MM.1S (cell line): ENCODE measurements at regions not wholly inside any gene's neighbourhood (a gene's known extent, or its start where the extent isn't known, plus 50 kb on each side); places are given as distances from the start of the nearest gene placed in this dataset.

ENCODE experiments used
- DNase-seq: peaks from one replicate; pipeline ENCODE4 v3.0.0-alpha.2; 2015
- H2AFZ ChIP-seq: fragments of 300-600 bp; sonication (generic); 2 replicates; pipeline ENCODE4 v1.6.0; 2016; ENCODE audit warnings: antibody characterized with exemption, low read length
- H3F3A ChIP-seq: fragments of 300-600 bp; sonication (generic); 2 replicates; pipeline ENCODE4 v1.6.1; 2016; ENCODE audit warnings: mild to moderate bottlenecking, antibody characterized with exemption, low read length, moderate library complexity, mixed read lengths; ENCODE audit not compliant: insufficient read depth
- H3K27ac ChIP-seq: fragments of 300-600 bp; sonication (generic); 2 replicates; pipeline ENCODE4 v1.5.1; 2016; ENCODE audit warnings: mild to moderate bottlenecking, low read length
- H3K27me3 ChIP-seq: fragments of 300-600 bp; sonication (generic); replicated peaks from 2 replicates; pipeline ENCODE4 v1.6.0; 2016; ENCODE audit warnings: low read length; ENCODE audit not compliant: insufficient read depth
- H3K36me3 ChIP-seq: fragments of 300-600 bp; sonication (generic); replicated peaks from 2 replicates; pipeline ENCODE4 v1.6.1; 2016; ENCODE audit warnings: mild to moderate bottlenecking, low read length, mixed read lengths; ENCODE audit not compliant: insufficient read depth
- H3K4me1 ChIP-seq: fragments of 300-600 bp; sonication (generic); 2 replicates; pipeline ENCODE4 v1.6.1; 2016; ENCODE audit warnings: low read length, mixed read lengths
- H3K4me2 ChIP-seq: fragments of 300-600 bp; sonication (generic); 2 replicates; pipeline ENCODE4 v1.6.0; 2016; ENCODE audit warnings: low read depth, low read length
- H3K4me3 ChIP-seq: fragments of 300-600 bp; sonication (generic); 2 replicates; pipeline ENCODE4 v1.5.1; 2016; ENCODE audit warnings: low read length, mixed read lengths
- H3K79me2 ChIP-seq: fragments of 300-600 bp; sonication (generic); 2 replicates; pipeline ENCODE4 v1.6.1; 2016; ENCODE audit warnings: mixed run types, low read length, mixed read lengths
- H3K9ac ChIP-seq: fragments of 300-600 bp; sonication (generic); 2 replicates; pipeline ENCODE4 v1.6.1; 2016; ENCODE audit warnings: low read length, mixed read lengths
- H3K9me2 ChIP-seq: fragments of 300-600 bp; sonication (generic); replicated peaks from 2 replicates; pipeline ENCODE4 v1.6.1; 2016; ENCODE audit warnings: mild to moderate bottlenecking, low read length, mixed read lengths; ENCODE audit not compliant: insufficient read depth
- H3K9me3 ChIP-seq: fragments of 300-600 bp; sonication (generic); replicated peaks from 2 replicates; pipeline ENCODE4 v1.6.1; 2016; ENCODE audit warnings: mild to moderate bottlenecking, low read length, mixed read lengths; ENCODE audit not compliant: insufficient read depth
- H4K20me1 ChIP-seq: fragments of 300-600 bp; sonication (generic); 2 replicates; pipeline ENCODE4 v1.6.1; 2016; ENCODE audit warnings: mild to moderate bottlenecking, low read length, moderate library complexity, mixed read lengths; ENCODE audit not compliant: insufficient read depth
- EZH2 ChIP-seq: fragments of 300-600 bp; sonication (generic); optimal IDR thresholded peaks from 2 replicates; pipeline ENCODE3; 2017; ENCODE audit warnings: low read depth, mild to moderate bottlenecking, antibody characterized with exemption, low read length, mixed read lengths
- EZH2phosphoT487 ChIP-seq: fragments of 300-600 bp; sonication (generic); IDR thresholded peaks from 2 replicates; pipeline ENCODE4 v1.6.1; 2018; ENCODE audit warnings: antibody characterized with exemption, low read length
- TF ChIP-seq, protein P1 (sequence below): fragments of 300-600 bp; sonication (generic); IDR thresholded peaks from 2 replicates; pipeline ENCODE4 v1.5.1; 2016; ENCODE audit warnings: antibody characterized with exemption, low read length, mixed read lengths

DNA sequence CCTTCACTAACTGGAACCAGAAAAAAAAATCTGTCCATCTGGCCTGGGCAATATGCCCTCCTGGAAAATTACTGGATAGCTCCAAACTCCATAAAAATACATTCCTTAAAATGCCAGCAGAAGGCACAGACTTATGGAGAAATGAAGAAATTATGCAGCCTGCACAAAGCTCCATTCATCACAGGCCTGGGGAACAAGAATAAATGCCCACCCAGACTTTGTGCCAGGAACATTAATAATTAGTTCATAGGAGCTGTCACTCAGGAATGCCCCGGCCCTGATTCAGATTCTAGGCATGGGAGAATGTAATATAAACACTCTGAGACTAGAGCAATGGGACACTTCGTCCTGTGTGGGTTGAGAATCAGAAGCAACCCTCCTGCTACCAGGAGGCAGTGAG, 199.3 kb downstream of the OTOR start:
- TF ChIP-seq EZH2 (no peak), EZH2phosphoT487 (no peak)
- TF ChIP-seq, protein P1, sequence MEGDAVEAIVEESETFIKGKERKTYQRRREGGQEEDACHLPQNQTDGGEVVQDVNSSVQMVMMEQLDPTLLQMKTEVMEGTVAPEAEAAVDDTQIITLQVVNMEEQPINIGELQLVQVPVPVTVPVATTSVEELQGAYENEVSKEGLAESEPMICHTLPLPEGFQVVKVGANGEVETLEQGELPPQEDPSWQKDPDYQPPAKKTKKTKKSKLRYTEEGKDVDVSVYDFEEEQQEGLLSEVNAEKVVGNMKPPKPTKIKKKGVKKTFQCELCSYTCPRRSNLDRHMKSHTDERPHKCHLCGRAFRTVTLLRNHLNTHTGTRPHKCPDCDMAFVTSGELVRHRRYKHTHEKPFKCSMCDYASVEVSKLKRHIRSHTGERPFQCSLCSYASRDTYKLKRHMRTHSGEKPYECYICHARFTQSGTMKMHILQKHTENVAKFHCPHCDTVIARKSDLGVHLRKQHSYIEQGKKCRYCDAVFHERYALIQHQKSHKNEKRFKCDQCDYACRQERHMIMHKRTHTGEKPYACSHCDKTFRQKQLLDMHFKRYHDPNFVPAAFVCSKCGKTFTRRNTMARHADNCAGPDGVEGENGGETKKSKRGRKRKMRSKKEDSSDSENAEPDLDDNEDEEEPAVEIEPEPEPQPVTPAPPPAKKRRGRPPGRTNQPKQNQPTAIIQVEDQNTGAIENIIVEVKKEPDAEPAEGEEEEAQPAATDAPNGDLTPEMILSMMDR: no peak
- DNase-seq: no peak
- no peak overlapping the region for H2AFZ ChIP-seq
- H3K4me3 ChIP-seq: no peak overlapping the region
- H3K9me3 ChIP-seq: no peaks in the 10 kb centered on the region
- no peaks in the 10 kb centered on the region for H3K9me2 ChIP-seq
- no peak overlapping the region for H3K4me2 ChIP-seq
- H3F3A ChIP-seq: no peaks in the 10 kb centered on the region
- H3K27me3 ChIP-seq: no peaks in the 10 kb centered on the region
- no peaks in the 10 kb centered on the region for H4K20me1 ChIP-seq
- no peak overlapping the region for H3K9ac ChIP-seq
- no peaks in the 10 kb centered on the region for H3K79me2 ChIP-seq
- H3K27ac ChIP-seq: no peak overlapping the region
- no peaks in the 10 kb centered on the region for H3K4me1 ChIP-seq
- no peaks in the 10 kb centered on the region for H3K36me3 ChIP-seq

- TF ChIP-seq, protein P1: no peak
- TF ChIP-seq EZH2 (no peak), EZH2phosphoT487 (no peak)
These were observed 203.7 kb downstream of the OTOR start for GRCh38 chr20:16951876-16952275.

GRCh38 chr20:16952965-16953364, 204.8 kb downstream of the OTOR start:
- no peak overlapping the region for H3K27ac ChIP-seq
- no peaks in the 10 kb centered on the region for H3K9me3 ChIP-seq
- H3K79me2 ChIP-seq: no peaks in the 10 kb centered on the region
- H3K4me1 ChIP-seq: no peaks in the 10 kb centered on the region
- H3F3A ChIP-seq: no peaks in the 10 kb centered on the region
- no peaks in the 10 kb centered on the region for H3K9me2 ChIP-seq
- no peaks in the 10 kb centered on the region for H3K36me3 ChIP-seq
- TF ChIP-seq EZH2phosphoT487: no peak
- TF ChIP-seq, protein P1: no peak
- TF ChIP-seq EZH2: no peak
- no peak overlapping the region for H3K4me2 ChIP-seq
- DNase-seq: no peak
- H2AFZ ChIP-seq: no peak overlapping the region
- H3K27me3 ChIP-seq: no peaks in the 10 kb centered on the region
- no peaks in the 10 kb centered on the region for H4K20me1 ChIP-seq
- no peak overlapping the region for H3K9ac ChIP-seq
- H3K4me3 ChIP-seq: no peak overlapping the region

More at GRCh38 chr20:16951876-16952275, 203.7 kb downstream of the OTOR start:
- H3F3A ChIP-seq: no peaks in the 10 kb centered on the region
- H3K9me3 ChIP-seq: no peaks in the 10 kb centered on the region
- H2AFZ ChIP-seq: no peak overlapping the region
- DNase-seq: no peak
- H4K20me1 ChIP-seq: no peaks in the 10 kb centered on the region
- H3K4me2 ChIP-seq: no peak overlapping the region
- no peaks in the 10 kb centered on the region for H3K27me3 ChIP-seq
- no peak overlapping the region for H3K27ac ChIP-seq
- H3K36me3 ChIP-seq: no peaks in the 10 kb centered on the region
- H3K79me2 ChIP-seq: no peaks in the 10 kb centered on the region
- H3K9me2 ChIP-seq: no peaks in the 10 kb centered on the region
- no peak overlapping the region for H3K4me3 ChIP-seq
- H3K4me1 ChIP-seq: no peaks in the 10 kb centered on the region
- H3K9ac ChIP-seq: no peak overlapping the region
